ENCODE measurements at regions not wholly inside any gene's neighbourhood (a gene's known extent, or its start where the extent isn't known, plus 50 kb on each side); places are given as distances from the start of the nearest gene placed in this dataset.

GRCh38 chr15:46146915-46147314 lies 512.1 kb downstream of the SQOR start:
- H3K9me3 ChIP-seq (ENCODE audit: low read length): no peaks in the 10 kb centered on the region; the same call in 1 of the 2 replicates
- H4K20me1 ChIP-seq (ENCODE audit: insufficient read depth, low read length): no peaks in the 10 kb centered on the region
- no peak overlapping the region for H2AFZ ChIP-seq (ENCODE audit: low read length)
- no peak overlapping the region for H3K4me3 ChIP-seq (ENCODE audit: low read depth, low read length, poor library complexity, severe bottlenecking)
- no peaks in the 10 kb centered on the region for H3K27me3 ChIP-seq (ENCODE audit: insufficient read depth, low read length)
- TF ChIP-seq, protein P1, sequence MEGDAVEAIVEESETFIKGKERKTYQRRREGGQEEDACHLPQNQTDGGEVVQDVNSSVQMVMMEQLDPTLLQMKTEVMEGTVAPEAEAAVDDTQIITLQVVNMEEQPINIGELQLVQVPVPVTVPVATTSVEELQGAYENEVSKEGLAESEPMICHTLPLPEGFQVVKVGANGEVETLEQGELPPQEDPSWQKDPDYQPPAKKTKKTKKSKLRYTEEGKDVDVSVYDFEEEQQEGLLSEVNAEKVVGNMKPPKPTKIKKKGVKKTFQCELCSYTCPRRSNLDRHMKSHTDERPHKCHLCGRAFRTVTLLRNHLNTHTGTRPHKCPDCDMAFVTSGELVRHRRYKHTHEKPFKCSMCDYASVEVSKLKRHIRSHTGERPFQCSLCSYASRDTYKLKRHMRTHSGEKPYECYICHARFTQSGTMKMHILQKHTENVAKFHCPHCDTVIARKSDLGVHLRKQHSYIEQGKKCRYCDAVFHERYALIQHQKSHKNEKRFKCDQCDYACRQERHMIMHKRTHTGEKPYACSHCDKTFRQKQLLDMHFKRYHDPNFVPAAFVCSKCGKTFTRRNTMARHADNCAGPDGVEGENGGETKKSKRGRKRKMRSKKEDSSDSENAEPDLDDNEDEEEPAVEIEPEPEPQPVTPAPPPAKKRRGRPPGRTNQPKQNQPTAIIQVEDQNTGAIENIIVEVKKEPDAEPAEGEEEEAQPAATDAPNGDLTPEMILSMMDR (IDR thresholded peaks at IDR 0.05; ENCODE audit: low read length): no peak
- no peak for TF ChIP-seq EZH2 (IDR thresholded peaks at IDR 0.05; ENCODE audit: borderline replicate concordance, low read length)
- no peaks in the 10 kb centered on the region for H3K4me1 ChIP-seq (ENCODE audit: insufficient read depth, low read length, severe bottlenecking)
- no peak overlapping the region for H3K9ac ChIP-seq (ENCODE audit: low read length)
- H3F3A ChIP-seq (ENCODE audit: insufficient read depth, low read length): no peaks in the 10 kb centered on the region
- no peaks in the 10 kb centered on the region for H3K36me3 ChIP-seq (ENCODE audit: insufficient read depth, low read length)
- H3K27ac ChIP-seq (ENCODE audit: low read depth, low read length, poor library complexity, severe bottlenecking): no peak overlapping the region
- no peak overlapping the region for H3K4me2 ChIP-seq (ENCODE audit: low read length)
- H3K9me2 ChIP-seq (ENCODE audit: low read depth, low read length): no peaks in the 10 kb centered on the region
- H3K79me2 ChIP-seq (ENCODE audit: insufficient read depth, low read length): no peaks in the 10 kb centered on the region

GRCh38 chr15:46151786-46152185 lies 517.0 kb downstream of the SQOR start:
- Histone ChIP-seq H3K4me3 (ENCODE audit: low read depth, low read length, poor library complexity, severe bottlenecking) (no peak overlapping the region), H3K4me2 (ENCODE audit: low read length) (no peak overlapping the region), H3K36me3 (ENCODE audit: insufficient read depth, low read length) (no peaks in the 10 kb centered on the region), H3K9me2 (ENCODE audit: low read depth, low read length) (no peaks in the 10 kb centered on the region), H3K27ac (ENCODE audit: low read depth, low read length, poor library complexity, severe bottlenecking) (no peak overlapping the region), H3K79me2 (ENCODE audit: insufficient read depth, low read length) (no peaks in the 10 kb centered on the region), H3K4me1 (ENCODE audit: insufficient read depth, low read length, severe bottlenecking) (no peaks in the 10 kb centered on the region), H3F3A (ENCODE audit: insufficient read depth, low read length) (no peaks in the 10 kb centered on the region), H2AFZ (ENCODE audit: low read length) (no peak overlapping the region), H4K20me1 (ENCODE audit: insufficient read depth, low read length) (no peaks in the 10 kb centered on the region), H3K9me3 (ENCODE audit: low read length) (no peaks in the 10 kb centered on the region; the same call in 1 of the 2 replicates), H3K9ac (ENCODE audit: low read length) (no peak overlapping the region), H3K27me3 (ENCODE audit: insufficient read depth, low read length) (no peaks in the 10 kb centered on the region)
- TF ChIP-seq EZH2 (IDR thresholded peaks at IDR 0.05; ENCODE audit: borderline replicate concordance, low read length): no peak
- TF ChIP-seq, protein P1 (IDR thresholded peaks at IDR 0.05; ENCODE audit: low read length): no peak

DNA sequence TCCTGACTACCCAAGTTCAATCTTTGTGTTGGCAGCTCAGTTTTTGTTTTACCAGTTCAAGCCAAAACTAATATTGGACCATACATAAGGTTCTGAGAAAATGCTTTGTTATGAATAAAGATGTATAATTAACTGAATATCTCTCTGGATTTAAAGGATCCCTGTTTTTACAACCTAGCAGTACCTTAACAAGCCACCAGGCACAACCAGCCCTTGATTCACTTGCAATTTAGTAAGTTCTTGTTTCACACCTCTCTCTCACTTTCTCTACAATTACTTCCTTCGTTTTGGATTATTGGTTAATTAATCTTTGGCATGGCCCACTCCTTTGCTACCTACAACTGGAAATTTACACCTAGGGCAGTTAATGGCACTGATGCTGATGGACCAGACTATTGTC lies 531.9 kb downstream of the SQOR start:
- Histone ChIP-seq H3K9me2 (ENCODE audit: low read depth, low read length) (no peaks in the 10 kb centered on the region), H3K36me3 (ENCODE audit: insufficient read depth, low read length) (no peaks in the 10 kb centered on the region), H3K27me3 (ENCODE audit: insufficient read depth, low read length) (no peaks in the 10 kb centered on the region), H3K4me1 (ENCODE audit: insufficient read depth, low read length, severe bottlenecking) (no peaks in the 10 kb centered on the region), H4K20me1 (ENCODE audit: insufficient read depth, low read length) (no peaks in the 10 kb centered on the region), H2AFZ (ENCODE audit: low read length) (no peak overlapping the region), H3K9me3 (ENCODE audit: low read length) (no peaks in the 10 kb centered on the region), H3K9ac (ENCODE audit: low read length) (no peak overlapping the region), H3K4me2 (ENCODE audit: low read length) (no peak overlapping the region), H3K79me2 (ENCODE audit: insufficient read depth, low read length) (no peaks in the 10 kb centered on the region), H3K4me3 (ENCODE audit: low read depth, low read length, poor library complexity, severe bottlenecking) (no peak overlapping the region), H3K27ac (ENCODE audit: low read depth, low read length, poor library complexity, severe bottlenecking) (no peak overlapping the region), H3F3A (ENCODE audit: insufficient read depth, low read length) (no peaks in the 10 kb centered on the region)
- TF ChIP-seq EZH2 (IDR thresholded peaks at IDR 0.05; ENCODE audit: borderline replicate concordance, low read length): no peak
- TF ChIP-seq, protein P1 (IDR thresholded peaks at IDR 0.05; ENCODE audit: low read length): no peak
